Activated B cell treated with CpG ODN at 0.5 μM for 24 hours (primary cell): ENCODE measurements at regions not wholly inside any gene's neighbourhood (a gene's known extent, or its start where the extent isn't known, plus 50 kb on each side); places are given as distances from the start of the nearest gene placed in this dataset.
"Not testable (repeated sequence)": the region's sequence is repeated elsewhere in the genome, so short reads cannot be mapped to it uniquely, and the experiment has no call there.

ENCODE experiments used
- ATAC-seq: fragments of 200-7000 bp; cut with Tn5 transposase; one replicate; pipeline ENCODE4 v1.10.0; 2021; ENCODE audit warnings: low read depth, mild to moderate bottlenecking, moderate library complexity
- CTCF ChIA-PET: fragments of 350-600 bp; sonication (Branson Sonifier 250); formaldehyde crosslinking; loops from one replicate; lab custom pipeline; 2021; ENCODE audit warnings: antibody characterized with exemption; lab: Charles Lee
- POLR2A ChIA-PET: fragments of 350-600 bp; sonication (Branson Sonifier 250); formaldehyde crosslinking; loops from one replicate; lab custom pipeline; 2021; ENCODE audit warnings: antibody characterized with exemption; lab: Charles Lee
- DNase-seq: peaks from one replicate; pipeline ENCODE4 v3.0.0; 2022
- H3K27ac Mint-ChIP-seq: one replicate; pipeline ENCODE4 v1.8.0; 2020; ENCODE audit warnings: mixed read lengths
- H3K27me3 Mint-ChIP-seq: one replicate; pipeline ENCODE4 v1.8.0; 2021; ENCODE audit warnings: mixed read lengths
- H3K36me3 Mint-ChIP-seq: one replicate; pipeline ENCODE4 v1.8.0; 2021; ENCODE audit warnings: low read depth, mixed read lengths
- H3K4me1 Mint-ChIP-seq: one replicate; pipeline ENCODE4 v1.8.0; 2021; ENCODE audit warnings: mixed read lengths
- H3K4me3 Mint-ChIP-seq: one replicate; pipeline ENCODE4 v1.8.0; 2020; ENCODE audit warnings: mild to moderate bottlenecking, mixed read lengths
- H3K9me3 Mint-ChIP-seq: one replicate; pipeline ENCODE4 v1.8.0; 2020; ENCODE audit warnings: mixed read lengths
- CTCF ChIP-seq: fragments of 200-600 bp; IDR thresholded peaks from one replicate; pipeline ENCODE4 v1.8.0; 2022; ENCODE audit warnings: antibody characterized with exemption, mild to moderate bottlenecking
- intact Hi-C: fragments of 100-400 bp; cut with micrococcal nuclease; formaldehyde crosslinking; loops from one replicate; pipeline ENCODE4 v1.15.1; 2024

DNA sequence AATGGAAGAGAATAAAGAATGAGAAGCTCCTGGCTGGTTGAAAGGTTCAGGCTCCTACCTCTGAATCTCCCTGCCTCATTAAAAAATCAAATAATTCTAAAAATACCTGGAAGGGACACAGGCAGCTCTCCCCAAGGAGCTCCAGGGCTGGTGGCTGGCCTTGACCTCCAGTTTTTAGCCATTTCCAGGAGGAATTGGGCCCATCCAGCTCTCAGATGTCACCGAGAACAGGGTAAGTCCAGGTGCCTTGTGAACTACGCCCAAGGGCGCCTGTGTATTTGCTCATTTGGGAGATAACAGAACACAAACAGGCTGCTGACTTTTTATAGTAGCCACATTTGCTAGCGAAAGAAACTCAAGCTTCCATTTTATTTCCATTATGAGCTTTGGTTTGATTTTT, 321.0 kb upstream of the C1orf174 start:
- Mint-ChIP-seq H3K27ac (no peak overlapping the region), H3K4me3 (no peak overlapping the region), H3K27me3 (peaks cover 4% of the 10 kb centered on the region), H3K4me1 (no peaks in the 10 kb centered on the region), H3K9me3 (no peaks in the 10 kb centered on the region), H3K36me3 (no peaks in the 10 kb centered on the region)
- intact Hi-C loops = no loop called here
- CTCF ChIA-PET = no interaction called here
- DNase-seq = no peak
- no peak for ATAC-seq
- no peak for TF ChIP-seq CTCF
- POLR2A ChIA-PET = no interaction called here

DNA sequence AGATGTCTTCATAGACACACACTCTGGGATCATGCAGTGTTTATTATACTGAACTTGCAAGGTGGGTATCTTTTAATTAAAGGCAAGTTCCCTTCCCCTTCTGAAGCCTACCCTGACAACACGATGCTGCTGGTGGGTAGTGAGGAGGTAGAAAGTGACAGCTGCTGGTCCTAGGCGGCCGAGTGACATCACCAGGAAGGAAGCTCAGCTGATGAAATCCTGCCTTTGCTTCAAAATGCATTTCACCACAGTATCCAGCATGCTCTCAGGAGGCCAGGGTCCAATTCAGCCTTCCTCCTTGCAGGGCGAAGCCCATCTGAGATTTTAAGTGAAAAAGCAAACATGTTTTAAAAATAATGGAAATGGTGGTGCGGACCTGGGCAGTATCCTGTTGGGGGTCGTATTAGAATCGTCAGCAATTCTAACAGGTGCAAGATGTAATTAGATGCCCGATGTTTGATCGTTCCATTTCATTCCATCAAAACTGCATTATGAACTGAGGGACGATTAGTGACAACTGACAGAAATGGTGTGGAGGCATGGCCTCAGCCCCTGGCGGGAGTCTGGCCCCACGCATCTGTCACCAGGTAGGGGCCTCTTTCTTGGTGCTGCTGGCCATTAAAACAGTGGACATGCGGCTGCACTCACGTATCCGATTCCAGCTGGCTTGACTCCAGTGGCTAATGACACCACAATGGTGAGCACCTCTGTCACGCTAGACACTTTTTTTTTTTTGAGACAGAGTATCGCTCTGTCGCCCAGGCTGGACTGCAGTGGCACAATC, 324.8 kb upstream of the C1orf174 start:
- Mint-ChIP-seq H3K9me3 (no peaks in the 10 kb centered on the region), H3K4me1 (no peaks in the 10 kb centered on the region), H3K27ac (no peak overlapping the region), H3K4me3 (no peak overlapping the region), H3K27me3 (no peaks in the 10 kb centered on the region), H3K36me3 (no peaks in the 10 kb centered on the region)
- ChIA-PET CTCF (no interaction called here), POLR2A (no interaction called here)
- intact Hi-C loops = no loop called here
- DNase-seq (no peak), ATAC-seq (no peak)
- no peak for TF ChIP-seq CTCF

DNA sequence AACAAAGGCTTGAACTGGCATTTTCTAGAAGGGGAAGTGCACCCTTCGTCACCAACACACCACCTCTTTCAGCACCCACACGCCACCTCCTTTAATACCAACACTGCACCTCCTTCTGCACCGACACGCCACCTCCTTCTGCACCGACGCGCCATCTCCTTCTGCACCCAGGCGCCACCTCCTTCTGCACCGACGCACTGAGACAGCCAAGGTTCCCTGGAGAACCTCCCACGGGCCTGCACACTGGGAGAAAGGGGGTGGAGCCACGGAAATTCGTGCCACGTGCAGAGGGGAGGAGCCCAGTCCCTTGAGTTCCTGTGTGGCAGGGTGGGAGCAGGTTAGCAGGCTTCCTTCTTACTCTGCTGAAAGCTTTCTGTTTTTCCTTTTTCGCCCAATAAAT, 327.9 kb upstream of the C1orf174 start:
- Mint-ChIP-seq H3K27me3 (no peaks in the 10 kb centered on the region), H3K4me1 (no peaks in the 10 kb centered on the region), H3K36me3 (no peaks in the 10 kb centered on the region), H3K9me3 (no peaks in the 10 kb centered on the region), H3K4me3 (no peak overlapping the region), H3K27ac (no peak overlapping the region)
- no peak for TF ChIP-seq CTCF
- DNase-seq (no peak), ATAC-seq (no peak)
- ChIA-PET CTCF (no interaction called here), POLR2A (no interaction called here)
- intact Hi-C loops = no loop called here

DNA sequence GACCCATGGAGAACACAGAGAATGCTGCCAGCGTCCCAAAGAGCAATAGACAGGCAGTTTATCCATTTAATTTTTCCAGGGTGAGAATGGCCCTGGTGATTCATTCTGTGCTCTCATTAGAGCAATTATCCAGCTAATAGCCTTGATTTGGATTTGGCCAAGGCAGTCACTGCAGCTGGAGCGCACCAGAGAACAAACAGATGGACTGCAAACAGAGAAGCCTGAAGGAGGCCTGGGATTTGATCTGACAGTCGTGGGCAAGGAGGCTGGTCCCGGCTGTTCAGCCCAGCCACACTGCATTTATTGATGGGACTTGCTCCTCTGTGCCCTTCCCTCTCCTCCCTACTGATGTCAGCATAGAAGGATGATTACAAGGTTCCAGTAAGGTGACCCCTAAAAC, 353.9 kb upstream of the C1orf174 start:
- ChIA-PET CTCF (no interaction called here), POLR2A (no interaction called here)
- peaks cover 5% of the 10 kb centered on the region for H3K36me3 Mint-ChIP-seq
- H3K9me3 Mint-ChIP-seq = peaks cover 21% of the 10 kb centered on the region
- ATAC-seq (no peak), DNase-seq (no peak)
- peaks cover 5% of the 10 kb centered on the region for H3K4me1 Mint-ChIP-seq
- H3K4me3 Mint-ChIP-seq = no peak overlapping the region
- H3K27me3 Mint-ChIP-seq = peaks cover 12% of the 10 kb centered on the region
- intact Hi-C loops = no loop called here
- H3K27ac Mint-ChIP-seq = no peak overlapping the region
- no peak for TF ChIP-seq CTCF

GRCh38 chr1:4256351-4256750, 356.3 kb upstream of the C1orf174 start:
- ChIA-PET POLR2A (no interaction called here), CTCF (no interaction called here)
- Mint-ChIP-seq H3K27ac (no peak overlapping the region), H3K27me3 (peaks cover 8% of the 10 kb centered on the region), H3K36me3 (peaks cover 5% of the 10 kb centered on the region), H3K4me1 (no peaks in the 10 kb centered on the region), H3K9me3 (peaks cover 15% of the 10 kb centered on the region), H3K4me3 (no peak overlapping the region)
- no peak for ATAC-seq
- DNase-seq = no peak
- intact Hi-C loops = no loop called here
- no peak for TF ChIP-seq CTCF

GRCh38 chr1:4258146-4258777, 358.2 kb upstream of the C1orf174 start:
- H3K36me3 Mint-ChIP-seq, ATAC-seq, H3K27me3 Mint-ChIP-seq, intact Hi-C loops, H3K4me1 Mint-ChIP-seq, H3K4me3 Mint-ChIP-seq, H3K27ac Mint-ChIP-seq, POLR2A ChIA-PET, DNase-seq, CTCF ChIA-PET: not testable (repeated sequence)
- peaks cover 15% of the 10 kb centered on the region for H3K9me3 Mint-ChIP-seq
